ENCODE measurements at regions not wholly inside any gene's neighbourhood (a gene's known extent, or its start where the extent isn't known, plus 50 kb on each side); places are given as distances from the start of the nearest gene placed in this dataset.

- H3K4me3 ChIP-seq (replicated peaks; ENCODE audit: low read depth, low read length) = no peak overlapping the region
- TF ChIP-seq, protein P1, sequence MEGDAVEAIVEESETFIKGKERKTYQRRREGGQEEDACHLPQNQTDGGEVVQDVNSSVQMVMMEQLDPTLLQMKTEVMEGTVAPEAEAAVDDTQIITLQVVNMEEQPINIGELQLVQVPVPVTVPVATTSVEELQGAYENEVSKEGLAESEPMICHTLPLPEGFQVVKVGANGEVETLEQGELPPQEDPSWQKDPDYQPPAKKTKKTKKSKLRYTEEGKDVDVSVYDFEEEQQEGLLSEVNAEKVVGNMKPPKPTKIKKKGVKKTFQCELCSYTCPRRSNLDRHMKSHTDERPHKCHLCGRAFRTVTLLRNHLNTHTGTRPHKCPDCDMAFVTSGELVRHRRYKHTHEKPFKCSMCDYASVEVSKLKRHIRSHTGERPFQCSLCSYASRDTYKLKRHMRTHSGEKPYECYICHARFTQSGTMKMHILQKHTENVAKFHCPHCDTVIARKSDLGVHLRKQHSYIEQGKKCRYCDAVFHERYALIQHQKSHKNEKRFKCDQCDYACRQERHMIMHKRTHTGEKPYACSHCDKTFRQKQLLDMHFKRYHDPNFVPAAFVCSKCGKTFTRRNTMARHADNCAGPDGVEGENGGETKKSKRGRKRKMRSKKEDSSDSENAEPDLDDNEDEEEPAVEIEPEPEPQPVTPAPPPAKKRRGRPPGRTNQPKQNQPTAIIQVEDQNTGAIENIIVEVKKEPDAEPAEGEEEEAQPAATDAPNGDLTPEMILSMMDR (IDR thresholded peaks at IDR 0.05; ENCODE audit: low read depth, low read length, missing control alignments) = no peak
- DNase-seq (ENCODE audit: extremely low read depth, low read depth) = no peak
These were observed 85.8 kb upstream of the RBMS3 start for GRCh38 chr3:29195056-29195455.

- no peak for DNase-seq (ENCODE audit: extremely low read depth, low read depth)
- H3K4me3 ChIP-seq (replicated peaks; ENCODE audit: low read depth, low read length) = no peak overlapping the region
- TF ChIP-seq, protein P1 (IDR thresholded peaks at IDR 0.05; ENCODE audit: low read depth, low read length, missing control alignments) = no peak
These were observed 79.3 kb upstream of the RBMS3 start for GRCh38 chr3:29201604-29202003.

DNA sequence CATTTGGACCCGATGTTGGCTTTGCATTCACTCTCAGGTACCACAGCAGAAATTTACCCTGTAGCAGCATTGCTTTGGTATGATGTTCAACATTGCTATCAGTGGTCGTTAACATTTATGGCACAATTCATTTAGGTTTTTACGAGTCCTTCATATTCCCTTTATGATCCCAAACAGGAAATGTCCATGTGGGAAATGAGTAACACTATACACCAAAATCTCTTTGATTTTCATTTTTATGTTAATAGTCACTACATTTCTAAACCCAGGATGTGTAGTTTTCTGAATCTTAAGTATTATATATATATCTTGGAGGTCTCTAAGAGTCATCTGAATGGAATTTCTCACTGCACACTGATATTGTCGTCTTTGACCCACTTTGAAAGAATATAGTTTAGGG, 78.5 kb upstream of the RBMS3 start:
- H3K4me3 ChIP-seq (replicated peaks; ENCODE audit: low read depth, low read length) = no peak overlapping the region
- TF ChIP-seq, protein P1 (IDR thresholded peaks at IDR 0.05; ENCODE audit: low read depth, low read length, missing control alignments) = no peak
- no peak for DNase-seq (ENCODE audit: extremely low read depth, low read depth)

- no peak overlapping the region for H3K4me3 ChIP-seq (replicated peaks; ENCODE audit: low read depth, low read length)
- no peak for DNase-seq (ENCODE audit: extremely low read depth, low read depth)
- TF ChIP-seq, protein P1 (IDR thresholded peaks at IDR 0.05; ENCODE audit: low read depth, low read length, missing control alignments) = no peak
These were observed 77.0 kb upstream of the RBMS3 start for GRCh38 chr3:29203851-29204250.

DNA sequence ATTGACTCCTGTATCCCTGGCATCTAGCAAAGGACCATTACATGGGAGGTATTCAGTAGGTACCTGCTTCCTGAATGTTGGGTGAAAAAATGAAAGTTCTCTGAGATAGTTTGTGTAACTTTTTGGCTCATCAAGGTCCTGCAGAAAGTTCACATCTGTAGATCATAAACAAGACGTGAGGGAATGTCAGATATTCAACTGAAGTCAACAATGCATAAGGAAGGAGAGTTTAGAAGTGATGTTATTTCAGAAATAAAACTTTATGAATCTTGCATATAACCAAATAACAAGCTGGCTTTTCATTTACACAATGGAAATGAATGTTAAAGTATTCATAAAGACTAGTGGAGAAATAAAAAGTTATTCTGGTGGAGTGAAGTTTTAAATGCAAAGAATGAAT, 73.4 kb upstream of the RBMS3 start:
- TF ChIP-seq, protein P1 (IDR thresholded peaks at IDR 0.05; ENCODE audit: low read depth, low read length, missing control alignments) = no peak
- DNase-seq (ENCODE audit: extremely low read depth, low read depth) = no peak
- no peak overlapping the region for H3K4me3 ChIP-seq (replicated peaks; ENCODE audit: low read depth, low read length)

DNA sequence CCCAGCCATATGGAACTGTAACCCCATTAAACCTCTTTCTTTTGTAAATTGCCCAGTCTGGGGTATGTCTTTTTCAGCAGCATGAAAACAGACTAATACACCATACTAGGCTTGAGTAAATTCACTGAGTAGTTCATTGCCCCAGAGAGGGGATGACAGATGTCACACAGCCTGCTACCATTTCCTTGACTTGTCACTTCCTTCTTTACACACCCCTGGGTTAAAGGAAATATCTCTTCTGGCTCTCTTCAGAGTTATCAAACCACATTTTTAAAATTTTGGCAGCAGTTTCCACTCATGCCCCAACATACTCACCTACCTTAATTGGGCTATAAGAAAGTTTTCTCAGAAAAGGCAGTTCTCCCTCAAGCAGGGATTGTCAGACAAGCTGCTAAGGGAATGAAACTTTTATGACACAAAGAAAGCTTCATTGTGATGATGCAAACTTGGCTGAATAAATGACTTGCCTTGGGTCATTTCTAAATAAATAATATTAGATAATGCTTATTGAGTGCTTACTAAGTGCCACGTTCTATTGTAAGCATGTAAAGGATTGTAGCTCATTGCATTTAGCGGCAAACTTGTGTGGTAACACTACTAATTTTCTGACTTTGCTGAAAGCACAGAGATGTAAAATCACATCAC, 68.0 kb upstream of the RBMS3 start:
- TF ChIP-seq, protein P1 (IDR thresholded peaks at IDR 0.05; ENCODE audit: low read depth, low read length, missing control alignments) = no peak
- H3K4me3 ChIP-seq (replicated peaks; ENCODE audit: low read depth, low read length) = no peak overlapping the region
- DNase-seq (ENCODE audit: extremely low read depth, low read depth) = no peak

All from HFF-Myc (cell line).